GM19438 (cell line): ENCODE measurements at regions not wholly inside any gene's neighbourhood (a gene's known extent, or its start where the extent isn't known, plus 50 kb on each side); places are given as distances from the start of the nearest gene placed in this dataset.
"Not testable (repeated sequence)": the region's sequence is repeated elsewhere in the genome, so short reads cannot be mapped to it uniquely, and the experiment has no call there.

ENCODE experiments used
- ATAC-seq: cut with Tn5 transposase; IDR thresholded peaks from one replicate; pipeline ENCODE4 v1.9.1; 2021; ENCODE audit warnings: low read depth; ENCODE audit not compliant: unreplicated experiment

DNA sequence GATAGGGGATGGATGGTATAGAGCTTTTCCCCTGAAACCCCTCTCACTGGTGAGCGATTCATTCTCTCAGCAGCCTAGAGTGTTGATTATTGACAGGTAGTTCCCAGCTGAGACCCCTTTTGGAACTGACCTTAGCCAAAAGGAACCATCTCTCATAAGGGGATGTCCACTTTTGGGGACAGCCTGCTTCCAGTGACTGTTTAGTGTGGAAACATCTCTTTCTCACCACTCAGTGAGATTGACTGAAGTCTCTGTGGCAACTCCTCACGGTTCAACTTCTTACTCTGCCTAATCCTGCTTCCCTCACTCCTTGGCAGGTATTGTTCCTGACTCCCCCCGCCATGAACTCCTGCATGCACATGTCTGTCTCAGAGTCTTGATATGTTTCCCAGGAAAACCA, 529.2 kb upstream of the ATP2B1 start:
- no peak for ATAC-seq

DNA sequence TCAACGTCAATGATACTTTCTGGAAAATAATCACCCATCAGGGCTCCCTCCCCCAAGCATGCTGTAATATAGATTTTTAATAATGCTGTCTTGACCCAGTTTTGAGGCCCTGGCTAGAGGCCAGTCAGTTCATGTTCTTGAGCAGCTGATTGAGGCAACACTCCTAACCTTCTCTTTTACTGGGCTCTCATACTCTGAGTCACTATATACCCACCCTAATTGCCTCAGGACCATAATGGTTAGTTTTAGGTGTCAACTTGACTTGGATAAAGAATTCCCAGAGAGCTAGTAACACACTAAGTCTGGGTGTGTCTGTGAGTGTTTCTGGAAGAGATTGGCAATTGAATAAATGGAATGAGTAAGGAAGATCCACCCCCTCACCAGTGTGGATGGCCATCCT, 527.0 kb upstream of the ATP2B1 start:
- ATAC-seq = no peak

DNA sequence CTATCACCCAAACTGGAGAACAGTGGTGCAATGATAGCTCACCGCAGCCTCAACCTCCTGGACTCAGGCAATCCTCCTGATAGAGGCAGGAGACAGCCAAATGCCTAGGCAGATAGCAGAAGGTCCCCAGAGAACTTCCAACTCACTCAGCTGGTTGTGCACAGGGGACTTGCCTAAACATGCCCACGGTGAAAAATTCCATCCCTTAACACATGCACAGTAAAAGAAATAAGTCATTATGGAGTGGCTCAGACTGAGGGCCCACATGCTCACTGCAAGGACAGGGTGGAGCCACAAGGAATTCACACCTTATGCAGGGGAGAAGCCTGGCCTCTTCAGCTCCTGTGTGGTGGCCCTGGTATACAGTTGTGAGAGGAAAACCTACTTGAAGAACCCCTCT, 525.8 kb upstream of the ATP2B1 start:
- ATAC-seq = no peak

DNA sequence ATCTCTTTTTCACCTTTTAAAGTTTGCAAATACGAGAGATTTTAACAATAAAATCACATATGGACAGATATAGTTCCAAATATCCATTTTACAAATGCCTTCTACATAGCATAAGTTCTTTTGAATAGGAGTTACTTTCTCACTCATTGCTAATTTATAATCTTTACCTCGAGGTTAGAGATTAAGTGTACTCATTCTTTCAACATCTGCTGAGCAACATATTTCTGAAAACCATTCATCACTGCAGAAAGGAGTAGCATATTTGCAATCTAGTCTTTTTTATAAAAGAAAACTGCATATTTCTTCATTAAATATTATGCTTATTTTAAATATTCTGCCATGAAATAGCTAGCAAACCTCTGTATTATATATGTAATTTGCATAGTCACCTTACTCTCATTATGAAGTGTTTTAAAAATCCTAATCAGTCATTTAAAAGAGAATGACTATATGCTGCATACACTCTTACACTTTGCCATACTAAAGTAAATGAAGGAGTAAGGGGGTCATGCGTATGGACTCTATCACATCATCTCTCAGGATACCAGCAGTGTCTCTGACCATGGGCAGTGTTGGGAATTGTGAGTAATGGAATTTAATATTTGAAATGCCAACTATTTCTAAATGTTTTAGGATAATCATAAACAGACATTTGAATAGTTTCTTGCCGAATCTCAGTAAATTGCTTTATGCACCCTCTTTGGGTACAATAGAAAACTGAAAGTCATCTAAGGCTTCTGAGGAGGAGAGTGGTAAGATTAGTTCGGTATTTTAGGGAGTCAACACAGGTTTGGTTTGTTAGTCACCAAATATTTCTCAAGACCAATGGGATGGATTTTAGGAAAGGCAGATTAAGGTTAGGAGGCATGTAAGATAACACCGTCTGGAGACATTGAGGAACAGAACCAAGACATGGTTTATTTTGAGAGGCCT, 524.8 kb upstream of the ATP2B1 start:
- no peak for ATAC-seq

DNA sequence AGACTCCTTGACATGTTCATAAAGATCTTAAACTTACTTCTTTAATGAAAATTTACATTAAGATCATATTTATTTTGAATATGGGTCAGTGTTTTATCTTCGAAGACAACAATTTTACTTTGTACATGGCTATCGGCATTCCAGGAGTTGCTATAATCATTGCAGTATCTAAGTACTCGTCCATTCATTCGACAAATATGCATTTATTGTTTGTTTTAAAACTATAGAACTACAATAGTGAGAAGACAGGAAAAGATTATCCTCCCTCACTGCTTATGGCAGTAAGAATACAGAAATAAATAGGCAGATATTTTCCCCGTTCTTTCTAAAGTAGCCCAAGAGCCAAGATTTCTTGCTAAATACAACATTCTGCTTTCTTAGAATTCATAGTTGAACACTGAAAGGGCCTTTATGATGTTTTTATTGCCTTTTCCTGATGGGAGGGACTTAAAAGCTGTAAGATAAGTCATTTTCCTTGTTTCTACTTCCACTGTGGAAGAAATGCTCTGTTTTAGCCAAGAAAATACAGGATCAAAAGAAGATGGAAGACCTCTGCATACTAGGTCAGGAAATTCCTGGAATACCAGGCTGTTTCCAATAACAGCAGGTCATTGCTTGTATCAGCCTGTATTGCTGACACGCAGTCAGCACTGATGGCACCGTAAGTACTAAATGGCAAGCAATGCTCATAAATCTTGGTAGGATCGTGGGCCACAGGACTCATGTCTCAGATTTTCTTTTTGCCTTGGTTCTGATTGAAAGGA, 521.0 kb upstream of the ATP2B1 start:
- ATAC-seq = no peak

DNA sequence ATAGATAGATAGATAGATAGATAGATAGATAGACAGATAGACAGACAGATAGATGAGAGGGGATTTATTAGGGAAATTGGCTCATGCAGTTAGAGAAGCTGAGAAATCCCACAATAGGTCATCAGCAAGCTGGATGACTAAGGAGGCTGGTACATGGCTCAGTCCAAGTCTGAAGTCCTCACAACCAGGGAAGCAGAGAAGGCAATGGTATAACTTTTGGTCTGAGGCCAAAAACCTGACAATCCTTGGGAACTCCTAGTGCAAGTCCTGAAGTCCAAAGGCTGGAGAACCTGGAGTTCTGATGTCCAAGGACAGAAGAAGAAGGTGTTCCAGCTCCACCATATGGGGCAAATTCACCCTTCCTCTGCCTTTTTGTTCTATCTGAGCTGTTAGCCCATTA, 517.6 kb upstream of the ATP2B1 start:
- ATAC-seq = no peak

DNA sequence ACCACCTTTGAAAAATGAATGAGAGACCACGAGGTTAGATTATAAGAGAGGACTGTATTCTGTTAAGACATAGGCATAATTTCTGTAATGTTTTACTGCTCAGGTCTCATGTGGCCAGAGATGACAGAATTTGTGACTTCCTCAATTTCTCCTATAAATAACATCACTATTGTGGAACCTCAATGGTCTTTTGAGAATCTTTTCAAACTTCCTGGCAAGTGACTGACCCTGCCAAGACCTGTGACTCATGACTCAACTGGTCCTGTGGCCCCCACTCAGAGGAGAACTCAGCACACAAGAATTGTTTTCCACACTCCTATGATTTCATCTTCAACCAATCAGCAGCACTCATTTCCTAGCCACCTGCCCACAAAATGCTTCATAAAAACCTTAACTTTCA, 508.2 kb upstream of the ATP2B1 start:
- no peak for ATAC-seq

DNA sequence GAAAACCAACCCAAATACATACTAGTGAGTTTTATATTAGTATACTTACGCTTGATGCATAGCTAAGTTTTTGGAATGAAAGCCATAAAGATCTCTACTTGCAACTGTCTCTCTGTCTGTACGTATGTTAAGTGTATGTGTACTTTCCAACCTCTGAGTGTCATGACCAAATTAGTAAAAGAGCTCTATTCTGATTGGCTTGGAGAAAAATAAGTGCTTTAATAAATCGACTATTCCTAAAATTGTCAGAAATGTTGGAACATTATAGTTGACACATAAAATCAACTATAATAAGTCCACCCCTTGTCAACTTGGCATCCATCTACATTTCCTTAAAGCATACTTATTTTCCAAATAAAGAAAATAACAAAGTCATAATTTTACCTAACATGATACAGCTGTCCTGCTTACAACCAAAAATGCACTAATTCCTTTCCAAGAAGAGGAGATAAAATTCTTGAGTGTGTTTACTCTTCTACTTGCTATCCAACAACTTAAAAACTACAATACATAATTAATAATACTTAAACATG, 507.4 kb upstream of the ATP2B1 start:
- no peak for ATAC-seq

DNA sequence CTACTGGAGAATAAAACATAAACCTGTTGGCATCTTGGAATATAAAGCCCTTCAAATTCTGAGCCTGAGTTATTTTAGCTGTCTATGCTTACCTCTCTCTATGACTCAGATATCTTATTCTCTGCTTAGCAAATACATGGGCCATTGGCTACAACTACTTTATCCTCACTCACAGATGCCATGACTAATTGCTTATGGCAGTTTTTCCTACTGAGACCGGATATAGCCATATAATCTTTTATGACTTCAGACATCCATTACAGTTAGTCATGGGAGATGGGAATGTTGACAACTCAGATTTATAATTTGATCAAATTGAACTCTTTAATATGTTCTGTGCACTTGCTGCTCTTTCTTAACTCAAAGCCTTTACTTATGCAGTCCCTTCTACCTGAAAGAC, 502.4 kb upstream of the ATP2B1 start:
- no peak for ATAC-seq

DNA sequence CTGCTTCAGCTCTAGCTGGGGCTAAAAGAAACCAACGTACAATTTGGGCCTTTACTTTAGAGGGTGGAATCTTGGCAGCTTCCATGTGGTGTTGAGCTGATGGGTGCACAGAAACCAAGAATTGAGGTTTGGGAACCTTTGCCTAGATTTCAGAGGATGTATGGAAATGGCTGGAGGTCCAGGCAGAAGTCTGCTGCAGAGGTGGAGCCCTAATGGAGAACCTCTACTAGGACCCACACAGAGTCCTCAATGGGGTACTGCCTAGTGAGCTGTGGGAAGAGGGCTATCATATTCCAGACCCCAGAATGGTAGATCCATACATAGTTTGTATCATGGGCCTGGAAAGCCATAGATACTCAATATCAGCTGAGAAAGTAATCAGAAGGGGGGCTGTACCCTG, 500.4 kb upstream of the ATP2B1 start:
- no peak for ATAC-seq

DNA sequence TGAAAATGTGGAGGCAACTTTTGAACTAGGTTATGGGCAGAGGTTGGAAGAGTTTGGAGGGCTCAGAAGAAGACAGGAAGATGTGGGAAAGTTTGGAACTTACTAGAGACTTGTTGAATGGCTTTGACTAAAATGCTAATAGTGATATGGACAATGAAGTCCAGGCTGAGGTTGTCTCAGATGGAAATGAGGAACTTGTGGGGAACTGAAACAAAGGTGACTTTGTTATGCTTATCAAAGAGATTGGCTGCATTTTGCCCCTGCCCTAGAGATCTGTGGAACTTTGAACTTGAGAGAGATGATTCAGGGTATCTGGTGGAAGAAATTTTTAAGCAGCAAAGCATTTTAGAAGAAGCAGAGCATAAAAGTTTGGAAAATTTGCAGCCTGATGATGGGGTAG, 499.7 kb upstream of the ATP2B1 start:
- not testable (repeated sequence) for ATAC-seq

DNA sequence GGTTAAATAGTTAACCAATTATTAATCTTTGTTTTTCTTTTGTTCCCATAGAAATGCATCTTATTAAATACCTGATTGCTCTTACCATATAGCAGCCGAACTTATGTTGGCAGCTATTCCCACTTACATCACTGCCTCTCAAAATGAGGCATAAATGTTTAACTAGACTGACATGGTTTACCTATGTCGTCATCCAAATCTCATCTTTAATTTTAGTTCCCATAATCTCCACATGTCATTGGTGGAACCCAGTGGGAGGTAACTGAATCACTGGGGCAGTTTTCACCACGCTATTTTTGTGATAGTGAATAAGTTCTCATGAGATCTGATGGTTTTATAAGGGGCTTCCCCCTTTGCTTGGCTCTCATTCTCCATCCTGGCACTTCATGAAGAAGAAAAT, 499.2 kb upstream of the ATP2B1 start:
- no peak for ATAC-seq

DNA sequence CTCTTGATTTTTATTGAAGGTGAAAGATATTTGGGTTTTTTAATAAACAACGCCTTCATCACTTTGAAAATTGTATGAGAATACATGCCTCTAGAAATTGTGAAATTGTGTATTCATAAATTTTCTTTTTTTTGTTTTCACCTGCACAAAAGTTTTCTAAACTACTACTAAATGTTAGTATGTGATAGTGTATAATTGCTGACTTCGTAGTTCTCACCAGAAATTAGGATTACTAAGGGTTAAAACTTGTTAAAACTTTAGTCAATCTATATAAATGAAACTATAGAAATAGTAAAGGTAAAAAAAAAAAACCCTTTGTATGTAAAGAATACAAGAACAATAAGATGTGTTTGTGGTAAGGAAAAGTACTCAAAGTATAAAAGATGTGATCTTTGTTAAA, 496.5 kb upstream of the ATP2B1 start:
- ATAC-seq = no peak

DNA sequence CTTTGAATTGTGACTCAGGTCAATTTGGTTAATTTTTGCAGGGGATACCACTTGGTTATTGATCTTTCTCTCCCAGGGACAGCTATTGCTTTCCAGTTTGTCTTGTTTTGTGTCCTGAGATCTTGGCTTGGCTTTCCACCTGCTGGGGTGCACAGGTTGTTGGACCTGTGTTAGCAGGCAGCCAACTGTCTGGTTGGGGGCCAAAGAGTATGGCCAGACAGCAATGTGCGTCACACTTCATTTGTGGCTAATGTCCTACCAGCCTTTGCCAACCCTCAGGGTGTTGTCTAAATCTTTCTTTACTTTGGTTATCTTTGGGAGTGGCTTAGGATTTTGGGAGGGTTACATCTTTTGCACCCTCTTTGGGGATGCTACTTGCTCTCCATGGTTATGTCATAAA, 494.9 kb upstream of the ATP2B1 start:
- ATAC-seq = no peak

DNA sequence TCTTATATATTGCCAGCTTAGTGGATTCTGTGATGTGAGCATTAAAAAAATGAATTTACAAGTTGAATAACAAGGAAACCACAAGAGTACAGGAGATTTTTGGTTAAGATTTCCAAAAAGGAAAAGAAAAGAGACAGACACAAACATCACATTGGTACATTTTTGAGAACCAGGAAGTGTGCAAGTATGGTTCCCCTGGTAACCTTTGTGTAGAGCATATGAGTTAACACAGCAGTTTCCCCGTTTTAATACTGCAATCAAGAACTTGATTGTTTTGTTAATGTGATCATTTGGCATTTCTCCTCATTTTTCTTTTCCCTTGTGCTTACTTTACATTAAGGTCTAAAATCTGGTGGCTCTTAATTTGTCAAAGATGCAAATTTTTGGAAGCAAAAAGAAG, 490.4 kb upstream of the ATP2B1 start:
- ATAC-seq = no peak

DNA sequence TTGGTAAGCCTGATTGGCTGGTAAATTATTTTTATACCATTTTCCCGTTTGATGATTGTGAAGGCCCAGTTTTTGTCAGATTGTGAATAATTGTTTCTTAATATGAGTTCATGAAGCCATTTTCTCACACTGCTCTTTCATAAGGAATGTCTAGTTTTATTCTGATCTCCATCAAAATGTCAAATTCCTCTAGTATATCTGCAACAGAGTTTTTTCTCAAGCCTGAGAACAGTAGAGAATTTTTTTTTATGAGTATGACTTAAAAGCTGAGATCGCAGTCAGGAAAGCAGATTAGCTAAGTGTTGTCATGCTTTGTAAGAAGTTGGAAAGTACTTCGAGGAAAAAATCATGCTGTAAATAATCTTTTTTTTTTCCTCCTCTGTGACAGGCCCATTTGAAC, 484.9 kb upstream of the ATP2B1 start:
- ATAC-seq = no peak

DNA sequence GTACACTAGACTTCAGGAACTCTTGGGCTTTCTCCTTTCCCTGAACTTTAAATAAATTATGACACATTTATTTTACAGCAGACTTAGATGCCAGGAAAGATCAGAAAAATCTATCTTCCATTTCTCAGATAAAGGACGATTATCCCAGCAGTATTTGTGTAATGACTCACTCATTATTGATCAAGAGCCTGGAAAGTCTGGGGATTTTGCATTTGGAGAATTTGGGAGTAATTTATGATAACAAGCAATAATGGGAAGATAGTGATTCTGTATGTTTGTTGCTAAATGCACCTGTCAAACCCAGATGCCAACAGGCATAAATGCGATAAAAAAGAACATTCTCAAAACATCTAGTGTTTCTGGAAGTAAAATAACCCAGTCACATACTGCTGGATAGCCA, 480.2 kb upstream of the ATP2B1 start:
- no peak for ATAC-seq

DNA sequence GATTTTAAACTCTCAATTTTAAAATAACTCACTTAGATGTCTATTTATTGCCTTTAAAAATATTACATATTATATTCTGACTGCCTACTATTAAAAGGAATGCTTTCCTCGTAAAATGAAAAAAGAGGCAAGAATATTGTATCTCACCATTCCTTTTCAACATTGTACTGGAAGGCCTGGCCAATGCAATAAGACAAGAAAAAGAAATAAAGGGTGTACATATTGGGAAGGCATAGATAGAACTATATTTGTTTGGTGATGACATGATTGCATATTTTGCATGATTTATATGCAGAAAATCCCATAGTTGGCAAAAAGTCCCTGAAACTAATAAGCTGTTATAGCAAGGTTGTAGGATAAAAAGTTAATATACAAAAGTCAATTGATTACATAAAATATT, 474.6 kb upstream of the ATP2B1 start:
- no peak for ATAC-seq

DNA sequence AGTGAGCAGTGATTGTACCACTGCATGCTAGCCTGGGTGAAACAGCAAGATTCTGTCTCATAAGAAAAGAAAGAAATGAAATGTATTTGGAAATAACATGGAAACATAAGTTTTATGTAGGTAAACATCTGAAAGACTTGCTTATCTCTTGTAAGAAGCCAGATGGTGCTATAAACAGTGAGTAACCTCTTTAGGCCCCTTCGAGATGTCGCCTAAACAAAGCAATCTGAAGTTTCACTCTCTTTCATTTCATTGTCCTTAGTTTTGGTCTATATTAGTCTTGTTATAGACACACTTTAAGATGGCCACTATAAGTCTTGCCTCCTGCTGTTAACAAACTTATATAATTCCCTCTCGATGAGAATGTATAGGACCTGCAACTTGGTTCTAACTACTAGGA, 472.6 kb upstream of the ATP2B1 start:
- no peak for ATAC-seq

DNA sequence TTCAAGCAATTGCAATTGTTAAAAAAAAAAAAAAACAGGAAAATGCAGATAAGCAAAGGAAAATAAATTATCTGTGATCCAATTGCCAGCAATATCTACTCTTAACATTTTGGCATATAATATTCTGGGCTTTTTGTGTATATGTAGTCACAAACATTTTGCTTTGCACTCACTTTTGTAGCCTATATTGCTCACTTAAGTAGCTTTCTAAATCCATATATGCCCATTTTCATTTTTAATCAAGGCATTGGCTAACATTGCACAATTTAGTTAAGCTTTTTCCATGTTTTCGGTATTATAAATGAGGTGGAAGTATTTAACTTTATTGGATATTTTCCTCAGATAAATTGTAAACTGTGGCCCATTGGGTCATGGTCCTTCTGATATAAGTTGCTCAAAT, 466.3 kb upstream of the ATP2B1 start:
- ATAC-seq = no peak

DNA sequence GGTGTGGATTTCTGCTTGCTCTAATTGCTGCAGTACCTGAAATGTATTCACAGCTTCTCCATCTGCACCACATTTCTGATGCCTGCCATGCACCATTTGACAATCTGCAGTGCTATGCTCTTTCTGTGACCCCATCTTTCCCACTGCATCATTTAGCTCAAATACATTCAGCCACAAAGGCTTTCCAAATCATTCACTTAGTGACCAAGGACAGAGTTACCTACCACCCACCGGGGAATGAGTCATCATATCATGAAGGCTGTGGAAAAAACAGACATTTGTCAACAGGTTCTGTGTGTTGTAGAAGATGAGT, 465.5 kb upstream of the ATP2B1 start:
- ATAC-seq = no peak
